GM12892 (cell line): ENCODE measurements at regions not wholly inside any gene's neighbourhood (a gene's known extent, or its start where the extent isn't known, plus 50 kb on each side); places are given as distances from the start of the nearest gene placed in this dataset.

Source experiments
- POLR2A ChIP-seq: IDR thresholded peaks from 2 replicates; pipeline ENCODE4 v1.6.1; 2011; ENCODE audit warnings: low read depth, low read length, control low read depth
- POLR2AphosphoS5 ChIP-seq: IDR thresholded peaks from 2 replicates; pipeline ENCODE4 v1.6.1; 2011; ENCODE audit warnings: low read depth, low read length, control low read depth

DNA sequence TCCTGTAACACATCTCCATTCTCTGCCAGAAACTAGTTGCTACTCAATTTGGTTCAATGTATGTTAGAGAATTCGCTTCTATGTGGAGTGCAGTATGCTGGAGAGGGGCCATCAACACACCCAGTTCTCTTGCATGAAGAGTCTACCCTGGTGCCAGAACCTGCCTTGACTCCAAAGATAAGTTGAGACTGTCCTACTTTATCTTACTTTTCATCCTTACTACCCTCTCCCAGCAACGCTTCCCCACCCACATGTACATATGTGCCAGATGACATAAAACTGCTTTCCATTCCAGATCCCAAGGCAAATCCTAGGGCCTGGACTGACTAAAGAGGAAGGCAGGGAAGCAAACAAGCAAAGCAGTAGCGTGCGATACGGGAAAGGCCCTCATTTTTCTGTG is 442.6 kb upstream of the THRB start:
- no peak for TF ChIP-seq POLR2AphosphoS5
- TF ChIP-seq POLR2A = no peak
